ENCODE measurements at regions not wholly inside any gene's neighbourhood (a gene's known extent, or its start where the extent isn't known, plus 50 kb on each side); places are given as distances from the start of the nearest gene placed in this dataset.

- no peak for TF ChIP-seq REST (IDR thresholded peaks at IDR 0.05; ENCODE audit: low read depth)
- no peak for TF ChIP-seq CEBPB (IDR thresholded peaks at IDR 0.05)
- TF ChIP-seq FOXM1 (IDR thresholded peaks at IDR 0.05; ENCODE audit: borderline replicate concordance, low read depth), result no peak
- TF ChIP-seq RAD21 (IDR thresholded peaks at IDR 0.05; ENCODE audit: low read depth), result no peak
- no peak for TF ChIP-seq YY1 (IDR thresholded peaks at IDR 0.05; ENCODE audit: low read depth)
- TF ChIP-seq EP300 (IDR thresholded peaks at IDR 0.05; ENCODE audit: borderline replicate concordance), result no peak
- no peak for TF ChIP-seq EGR1 (IDR thresholded peaks at IDR 0.05)
- no peak for TF ChIP-seq TCF12 (IDR thresholded peaks at IDR 0.05; ENCODE audit: low read depth)
- no peak for TF ChIP-seq CREB1 (IDR thresholded peaks at IDR 0.05; ENCODE audit: low read depth)
- no peak for TF ChIP-seq TAF1 (IDR thresholded peaks at IDR 0.05; ENCODE audit: low read depth)
- TF ChIP-seq NFIC (IDR thresholded peaks at IDR 0.05), result no peak
- TF ChIP-seq, protein P1, sequence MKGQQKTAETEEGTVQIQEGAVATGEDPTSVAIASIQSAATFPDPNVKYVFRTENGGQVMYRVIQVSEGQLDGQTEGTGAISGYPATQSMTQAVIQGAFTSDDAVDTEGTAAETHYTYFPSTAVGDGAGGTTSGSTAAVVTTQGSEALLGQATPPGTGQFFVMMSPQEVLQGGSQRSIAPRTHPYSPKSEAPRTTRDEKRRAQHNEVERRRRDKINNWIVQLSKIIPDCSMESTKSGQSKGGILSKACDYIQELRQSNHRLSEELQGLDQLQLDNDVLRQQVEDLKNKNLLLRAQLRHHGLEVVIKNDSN (IDR thresholded peaks at IDR 0.05), result no peak
These were observed 610.7 kb upstream of the ADGRL3 start for GRCh38 chr4:60589425-60589824.

Data from Ishikawa (cell line).